GM12873 (cell line): ENCODE measurements at regions not wholly inside any gene's neighbourhood (a gene's known extent, or its start where the extent isn't known, plus 50 kb on each side); places are given as distances from the start of the nearest gene placed in this dataset.

Experiments used
- CTCF ChIP-seq: IDR thresholded peaks from 2 replicates; pipeline ENCODE4 v1.5.1; 2012; ENCODE audit warnings: low read depth, mild to moderate bottlenecking, moderate library complexity, low read length, control low read depth; ENCODE audit not compliant: insufficient read depth; ENCODE audit errors: missing control alignments

DNA sequence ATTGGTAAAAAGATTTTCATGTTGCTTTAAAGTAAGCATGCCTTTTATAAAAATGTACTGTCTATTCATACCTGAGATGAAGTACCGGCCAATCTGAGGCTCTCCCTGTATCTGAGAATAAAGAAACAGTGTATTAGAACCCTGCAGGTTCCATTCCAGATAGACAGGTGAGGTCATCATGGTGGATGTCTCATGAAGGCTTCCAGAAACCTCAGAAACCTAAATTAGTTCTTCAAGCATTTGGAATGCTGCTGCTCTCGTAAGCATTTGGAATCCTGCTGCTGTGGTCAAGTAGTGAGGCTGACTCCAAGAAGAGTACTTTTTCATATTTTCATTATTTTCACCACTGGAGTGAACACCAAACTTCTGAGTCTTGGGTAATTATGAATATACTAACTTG, 642.3 kb downstream of the MAFB start:
- TF ChIP-seq CTCF = no peak

DNA sequence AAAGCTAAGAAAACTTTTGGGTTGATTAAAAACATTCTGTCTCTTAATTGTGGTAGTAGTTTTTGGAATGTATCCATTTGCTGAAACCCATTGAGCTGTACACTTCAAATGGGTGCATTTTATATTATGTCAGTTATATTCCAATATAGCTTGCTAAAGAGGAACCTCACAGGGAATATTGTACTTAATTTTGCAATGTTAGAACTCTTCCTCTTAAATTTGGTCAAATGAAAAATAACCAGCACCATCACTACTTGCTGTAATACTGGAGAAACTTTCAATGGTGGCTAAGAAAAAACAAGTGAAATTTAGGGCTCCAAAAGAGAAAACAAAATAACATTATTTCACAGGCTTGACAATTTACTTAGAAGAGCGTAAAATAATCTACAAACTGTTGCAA, 651.5 kb downstream of the MAFB start:
- no peak for TF ChIP-seq CTCF

DNA sequence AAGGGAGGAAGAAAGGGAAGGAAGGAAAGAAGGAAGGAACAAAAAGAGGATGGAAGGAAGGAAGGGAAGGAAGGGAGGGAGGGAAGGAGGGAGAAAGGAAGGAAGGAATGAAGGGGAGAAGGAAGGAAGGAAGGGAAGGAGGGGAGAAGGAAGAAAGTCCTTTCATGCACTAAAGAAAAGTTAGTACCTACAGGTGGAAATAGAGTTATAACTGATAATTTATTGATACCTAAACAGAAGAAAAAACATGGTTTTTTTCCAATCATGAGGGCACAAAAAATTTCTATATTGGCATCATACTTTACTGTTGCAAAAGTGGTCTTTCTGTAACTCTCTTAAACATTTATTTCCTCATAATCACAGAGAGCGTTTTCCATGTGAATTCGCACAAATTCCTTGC, 659.4 kb downstream of the MAFB start:
- no peak for TF ChIP-seq CTCF

GRCh38 chr20:40019510-40019909, 669.5 kb downstream of the MAFB start:
- no peak for TF ChIP-seq CTCF

- no peak for TF ChIP-seq CTCF
Measured at GRCh38 chr20:40017765-40018164, 671.3 kb downstream of the MAFB start.

GRCh38 chr20:40016890-40017289, 672.1 kb downstream of the MAFB start:
- no peak for TF ChIP-seq CTCF

- TF ChIP-seq CTCF = no peak
Measured at GRCh38 chr20:40016392-40016791, 672.6 kb downstream of the MAFB start.

GRCh38 chr20:40010483-40010882, 678.6 kb downstream of the MAFB start:
- no peak for TF ChIP-seq CTCF
